ENCODE measurements at regions not wholly inside any gene's neighbourhood (a gene's known extent, or its start where the extent isn't known, plus 50 kb on each side); places are given as distances from the start of the nearest gene placed in this dataset.

DNA sequence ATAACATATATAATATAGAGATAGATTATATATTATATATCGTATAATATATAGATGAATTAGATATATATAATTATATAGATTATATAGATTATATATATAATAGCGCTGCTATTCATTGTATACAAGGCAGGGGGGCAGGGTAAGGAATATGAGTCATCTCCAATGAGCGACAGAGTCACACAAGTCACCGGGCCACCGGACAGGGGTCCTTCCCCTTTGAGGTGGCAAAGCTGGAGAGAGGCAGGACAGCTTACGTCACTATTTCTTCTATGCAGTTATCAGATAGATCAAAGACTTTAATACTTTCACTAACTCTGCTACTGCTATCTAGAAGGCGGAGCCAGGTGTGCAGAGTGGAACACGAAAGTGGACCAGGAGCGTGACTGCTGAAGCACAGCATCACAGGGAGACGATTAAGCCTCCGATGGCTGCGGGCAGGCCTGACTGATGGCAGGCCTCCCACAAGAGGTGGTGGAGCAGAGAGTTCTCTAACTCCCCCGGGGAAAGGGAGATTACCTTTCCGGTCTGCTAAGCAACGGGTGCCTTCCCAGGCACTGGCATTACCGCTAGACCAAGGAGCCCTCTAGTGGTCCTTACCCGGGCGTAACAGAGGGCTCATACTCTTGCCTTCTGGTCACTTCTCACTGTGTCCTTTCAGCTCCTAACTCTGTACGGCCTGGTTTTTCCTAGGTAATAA lies 2154.7 kb downstream of the MRPL39 start:
- DNase-seq (ENCODE audit: low read depth), result no peak

DNA sequence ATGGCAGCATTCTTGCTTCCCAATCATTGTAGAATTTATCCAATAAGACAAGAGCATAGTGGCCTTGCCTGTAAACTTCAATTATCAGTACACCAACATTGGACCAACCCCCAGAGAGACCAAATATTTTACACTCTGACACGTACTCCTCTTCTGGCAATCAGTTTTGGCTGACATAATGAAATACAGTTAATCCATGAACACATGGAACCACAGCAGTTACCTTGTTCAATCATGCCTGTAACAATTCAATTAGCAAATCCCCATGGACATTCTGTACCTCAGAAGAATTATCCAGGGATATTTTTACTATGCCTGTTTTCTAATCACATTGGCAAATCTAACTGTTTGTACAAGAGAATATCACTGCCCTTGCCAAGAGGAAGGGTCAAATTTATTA lies 2162.0 kb downstream of the MRPL39 start:
- no peak for DNase-seq (ENCODE audit: low read depth)

DNA sequence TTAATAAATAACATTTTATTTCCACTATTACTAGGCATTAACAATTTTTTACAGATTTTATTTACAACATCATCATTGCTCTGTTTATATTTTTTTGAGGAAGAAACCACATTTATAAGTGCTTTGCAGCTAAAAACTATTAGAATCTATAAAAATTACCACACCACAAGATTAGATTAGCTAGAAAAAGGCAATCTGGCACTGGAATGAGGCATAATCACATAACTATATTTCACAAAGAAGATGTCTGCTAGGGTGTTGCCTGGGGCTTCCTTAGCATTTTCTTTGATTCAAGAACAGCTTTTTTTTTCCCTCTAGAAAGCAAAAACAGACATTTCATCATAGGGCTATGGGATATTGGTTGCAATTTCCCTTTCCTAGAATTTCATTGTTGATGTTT lies 2169.2 kb downstream of the MRPL39 start:
- DNase-seq (ENCODE audit: low read depth), result no peak

DNA sequence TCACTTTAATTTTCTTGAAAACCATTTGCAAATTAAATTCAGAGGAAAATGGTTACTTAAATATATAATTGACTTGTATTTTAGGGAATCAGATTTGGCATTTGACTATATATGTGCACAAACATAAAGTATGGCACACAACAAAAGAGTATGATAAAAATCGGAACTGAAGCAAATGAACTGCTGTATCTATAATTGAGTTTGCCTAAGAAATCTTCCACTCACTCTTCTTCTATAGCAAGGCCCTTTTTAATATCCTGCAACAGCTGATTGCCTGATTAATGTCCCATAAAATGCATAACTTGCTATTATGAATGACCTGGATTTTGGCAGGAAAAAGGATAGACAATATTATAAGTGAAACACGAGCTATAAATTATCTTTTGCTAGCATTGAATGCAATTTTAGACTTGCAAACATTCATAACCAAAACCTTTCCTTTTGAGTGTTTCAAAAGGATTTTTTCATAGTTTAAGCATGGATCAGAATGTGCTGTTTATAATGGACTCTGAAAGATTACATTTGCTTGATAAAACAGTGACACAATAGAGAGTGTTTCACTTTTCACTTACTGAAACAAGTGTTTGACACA lies 2204.3 kb downstream of the MRPL39 start:
- no peak for DNase-seq (ENCODE audit: low read depth)

DNA sequence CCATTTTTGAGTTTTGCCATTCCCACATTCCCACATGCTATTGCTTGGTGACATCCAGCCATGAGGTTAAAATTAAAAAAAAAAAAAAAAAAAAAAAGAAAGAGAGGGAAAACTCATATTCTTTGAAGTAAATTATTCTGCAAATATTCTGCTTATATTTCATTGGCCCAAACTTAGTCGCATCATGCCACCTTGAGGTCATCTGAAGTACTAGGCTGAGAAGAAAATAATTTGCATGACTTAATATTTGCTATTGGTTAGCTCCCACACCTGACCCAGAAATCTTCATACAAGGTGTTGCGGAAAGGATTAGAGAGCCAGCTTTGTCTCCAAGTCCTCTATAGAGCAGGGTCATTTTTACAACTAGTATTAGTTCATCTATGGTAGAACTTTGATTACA lies 2206.0 kb downstream of the MRPL39 start:
- DNase-seq (ENCODE audit: low read depth), result no peak

DNA sequence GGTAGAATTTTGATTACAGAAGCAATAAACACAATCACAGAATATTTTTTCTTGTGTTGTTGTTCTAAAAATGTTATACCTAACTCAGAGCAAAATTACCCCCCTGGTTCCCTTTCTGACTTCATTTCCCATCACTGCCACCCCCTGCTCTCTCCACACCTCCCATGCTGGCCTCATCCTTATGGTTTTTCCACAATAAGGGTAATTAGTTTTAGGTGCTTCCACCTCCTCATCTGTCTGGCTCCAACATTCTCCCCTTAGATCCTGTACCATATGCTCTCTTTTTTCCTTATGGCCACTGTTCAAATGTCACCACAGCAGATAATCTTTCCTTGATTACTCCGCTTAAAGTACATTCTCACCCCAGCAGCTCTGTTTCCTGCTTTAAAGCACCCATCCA lies 2208.6 kb downstream of the MRPL39 start:
- DNase-seq (ENCODE audit: low read depth), result no peak

DNA sequence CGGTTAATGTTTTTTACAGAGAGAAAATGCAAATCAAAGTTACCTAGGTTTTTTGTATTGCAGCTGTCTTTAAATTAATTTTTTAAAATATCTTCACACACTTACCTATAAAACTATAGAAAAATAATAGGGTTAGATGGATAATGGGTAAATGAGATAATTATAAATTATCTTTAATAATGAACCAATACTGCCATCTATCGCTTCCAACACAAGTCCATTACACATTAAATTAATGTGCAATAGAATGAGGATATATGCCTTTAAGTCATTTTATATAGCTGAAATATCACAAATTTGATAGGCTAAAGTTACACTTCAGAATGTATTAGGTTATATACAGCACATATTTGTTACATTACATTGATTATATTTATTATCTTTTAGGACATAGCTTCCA lies 2212.8 kb downstream of the MRPL39 start:
- DNase-seq (ENCODE audit: low read depth), result no peak

DNA sequence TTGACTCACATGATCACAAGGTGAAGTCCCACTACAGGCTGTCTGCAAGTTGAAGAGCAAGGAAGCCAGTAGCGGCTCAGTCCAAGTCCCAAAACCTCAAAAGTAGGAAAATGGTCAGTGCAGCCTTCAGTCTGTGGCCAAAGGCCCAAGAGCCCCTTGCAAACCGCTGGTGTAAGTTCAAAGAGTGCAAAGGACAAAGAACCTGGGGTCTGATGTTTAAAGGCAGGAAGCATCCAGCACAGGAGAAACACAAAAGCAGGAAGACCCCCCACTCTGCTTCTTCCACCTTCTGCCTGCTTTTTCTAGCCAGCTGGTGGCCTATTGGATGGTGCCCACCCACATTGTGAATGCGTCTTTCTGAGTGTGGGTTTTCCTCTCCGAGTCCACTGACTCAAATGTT lies 2222.6 kb downstream of the MRPL39 start:
- no peak for DNase-seq (ENCODE audit: low read depth)

DNA sequence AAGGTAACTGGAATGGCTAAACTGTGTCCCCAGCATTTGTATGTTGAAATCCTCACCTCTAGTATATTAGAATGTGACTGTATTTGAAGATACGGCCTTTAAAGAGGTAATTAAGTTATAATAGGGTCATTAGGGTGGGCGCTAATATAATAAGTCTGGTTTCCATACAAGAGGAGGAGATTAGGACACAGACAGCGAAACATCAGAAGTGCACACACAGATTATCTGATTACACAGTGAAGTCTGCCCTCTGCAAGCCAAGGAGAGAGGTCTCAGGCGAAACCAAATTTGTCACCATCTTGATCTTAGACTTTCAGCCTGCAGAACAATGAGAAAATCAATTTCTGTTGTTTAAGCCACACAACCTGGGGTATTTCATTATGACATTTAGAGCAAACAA lies 2233.1 kb downstream of the MRPL39 start:
- no peak for DNase-seq (ENCODE audit: low read depth)

DNA sequence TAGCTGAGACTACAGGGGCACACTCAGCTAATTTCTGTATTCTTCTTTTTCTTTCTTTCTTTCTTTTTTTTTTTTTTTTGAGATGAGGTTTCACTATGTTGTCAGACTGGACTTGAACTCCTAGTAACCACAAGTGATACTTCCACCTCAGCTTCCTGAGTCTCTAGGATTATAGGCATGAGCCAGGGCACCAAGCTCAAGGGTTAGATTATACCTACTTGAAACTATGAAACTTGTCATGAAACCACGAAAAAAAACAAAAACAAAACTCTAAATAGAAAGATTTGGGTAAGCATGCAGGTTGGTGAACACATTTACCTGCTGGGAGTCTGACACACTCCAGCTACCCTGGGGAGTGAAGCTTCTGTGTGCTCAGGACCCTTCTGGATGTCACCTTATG lies 2250.4 kb downstream of the MRPL39 start:
- no peak for DNase-seq (ENCODE audit: low read depth)

DNA sequence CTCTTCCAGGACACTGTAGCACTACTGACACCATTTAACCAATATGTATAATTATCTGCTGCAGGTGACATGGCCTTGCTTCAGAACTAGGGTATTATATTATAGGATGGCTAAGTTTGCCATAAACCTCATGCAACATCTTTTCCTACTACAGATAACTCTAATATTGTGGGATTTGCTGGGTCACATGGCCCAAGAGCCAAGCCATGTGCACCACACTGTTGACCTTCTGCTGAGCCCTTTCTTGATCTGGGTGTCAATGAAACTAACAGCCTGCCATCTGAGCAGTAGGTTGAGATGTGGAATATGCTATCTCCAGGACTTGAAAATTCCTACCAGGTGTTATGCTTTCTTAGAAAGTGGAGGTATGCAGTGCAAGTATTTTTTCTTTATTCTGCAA lies 2291.1 kb downstream of the MRPL39 start:
- no peak for DNase-seq (ENCODE audit: low read depth)

DNA sequence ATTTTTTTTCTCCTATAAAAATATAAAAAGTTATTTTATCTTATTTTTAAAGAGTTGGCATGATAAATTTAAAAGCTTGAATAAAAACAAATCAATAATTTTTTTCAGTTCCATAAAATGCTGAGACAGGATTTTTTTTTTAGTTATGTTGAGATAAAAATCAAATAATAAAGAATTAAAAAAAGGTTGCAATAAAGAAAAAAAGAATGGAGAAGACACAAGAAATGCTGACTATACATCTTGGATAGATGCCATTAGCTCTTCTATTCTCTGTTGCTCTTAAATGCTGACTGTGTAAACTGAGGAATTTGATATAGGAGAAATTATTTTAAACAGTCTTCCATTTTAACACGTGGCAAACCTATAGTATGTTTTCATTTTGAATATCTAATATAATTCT lies 2298.5 kb downstream of the MRPL39 start:
- no peak for DNase-seq (ENCODE audit: low read depth)

DNA sequence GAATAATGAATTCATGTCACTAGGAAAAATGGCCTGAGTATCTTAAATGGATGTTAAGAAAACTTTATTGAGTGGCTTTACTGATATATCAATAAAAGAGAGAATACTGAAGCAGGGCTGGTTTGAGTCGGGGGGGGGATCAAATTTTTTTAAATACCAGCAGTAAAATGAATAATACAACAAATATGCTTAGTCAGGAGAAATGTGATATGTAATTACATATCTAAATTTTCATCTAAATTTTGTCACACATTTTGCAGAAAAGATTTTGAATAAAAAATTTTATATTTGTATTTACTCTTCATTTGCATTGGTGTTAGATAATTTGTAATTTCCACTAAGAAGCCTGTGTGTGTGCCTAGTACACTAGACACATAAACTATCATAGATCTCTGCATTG lies 2300.2 kb downstream of the MRPL39 start:
- DNase-seq (ENCODE audit: low read depth), result no peak

DNA sequence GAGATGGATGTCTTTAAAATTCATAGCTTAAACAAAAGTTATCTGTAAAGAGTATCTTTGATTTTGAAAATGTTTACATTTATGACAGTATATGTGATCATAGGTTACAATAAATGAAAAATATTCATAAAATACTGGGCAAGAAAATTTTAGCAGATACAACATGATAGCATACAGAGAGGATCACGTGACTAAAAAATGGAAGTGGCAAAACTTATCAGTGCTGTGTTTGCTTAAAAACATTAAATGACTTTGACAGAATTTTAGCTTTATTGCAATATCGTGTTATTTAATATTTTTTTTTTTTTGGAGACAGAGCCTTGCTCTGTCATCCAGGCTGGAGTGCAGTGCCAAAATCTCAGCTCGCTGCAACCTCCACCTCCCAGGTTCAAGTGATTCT lies 2294.1 kb downstream of the NCAM2 start:
- no peak for DNase-seq (ENCODE audit: low read depth)

DNA sequence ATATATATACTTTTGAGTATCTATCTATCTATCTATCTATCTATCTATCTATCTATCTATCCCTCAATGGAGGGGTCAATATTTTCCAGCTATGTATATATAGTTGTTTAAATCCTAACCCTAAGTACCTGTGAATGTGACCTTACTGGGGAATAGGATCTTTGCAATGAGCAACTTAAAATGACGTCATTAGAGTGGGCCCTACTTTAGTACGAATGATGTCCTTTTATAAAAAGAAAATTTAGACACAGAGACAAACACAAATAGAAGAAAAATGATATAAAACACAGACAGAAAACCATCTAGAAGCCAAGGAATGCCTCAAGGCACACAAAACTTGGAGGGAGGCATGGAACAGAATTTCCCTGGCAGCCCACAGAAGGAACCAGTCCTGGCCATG lies 2283.7 kb downstream of the NCAM2 start:
- no peak for DNase-seq (ENCODE audit: low read depth)

DNA sequence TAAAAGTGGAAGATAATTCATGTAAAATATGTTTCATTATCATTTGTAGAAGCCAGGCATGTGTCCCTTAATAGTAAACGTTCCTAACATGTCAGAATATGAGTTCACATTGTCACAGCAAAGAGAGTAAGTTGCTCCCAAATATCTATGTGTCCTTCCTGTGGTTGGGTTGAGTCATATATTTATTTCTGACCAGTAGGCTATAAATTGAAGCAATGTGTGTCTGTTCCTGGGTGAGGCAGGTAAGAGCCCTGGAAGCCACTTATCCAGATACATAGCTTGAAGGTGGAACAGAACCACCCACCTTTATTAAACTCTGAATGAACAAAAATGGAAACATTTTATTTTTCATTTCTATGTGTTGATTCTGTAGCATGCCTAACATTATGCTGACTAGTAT lies 2251.6 kb downstream of the NCAM2 start:
- DNase-seq (ENCODE audit: low read depth), result no peak

DNA sequence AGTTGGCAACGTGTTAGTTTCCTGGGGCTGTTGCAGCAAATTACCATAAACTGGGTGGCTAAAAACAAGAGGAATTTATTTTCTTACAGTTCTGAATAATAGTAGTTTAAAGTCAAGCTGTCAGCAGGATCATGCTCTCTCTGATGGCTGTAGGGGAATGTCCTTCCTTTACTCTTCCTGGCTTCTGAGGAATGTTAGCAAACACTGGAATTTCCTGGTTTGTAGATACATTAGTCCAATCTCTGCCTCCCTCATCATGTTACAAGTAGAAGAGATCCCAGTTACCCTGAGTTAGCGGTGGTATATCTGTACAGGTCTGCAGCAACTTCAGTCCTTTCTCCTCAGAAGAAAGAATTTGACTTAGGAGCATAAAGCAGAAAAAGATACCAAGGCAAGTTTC lies 2249.1 kb downstream of the NCAM2 start:
- no peak for DNase-seq (ENCODE audit: low read depth)

DNA sequence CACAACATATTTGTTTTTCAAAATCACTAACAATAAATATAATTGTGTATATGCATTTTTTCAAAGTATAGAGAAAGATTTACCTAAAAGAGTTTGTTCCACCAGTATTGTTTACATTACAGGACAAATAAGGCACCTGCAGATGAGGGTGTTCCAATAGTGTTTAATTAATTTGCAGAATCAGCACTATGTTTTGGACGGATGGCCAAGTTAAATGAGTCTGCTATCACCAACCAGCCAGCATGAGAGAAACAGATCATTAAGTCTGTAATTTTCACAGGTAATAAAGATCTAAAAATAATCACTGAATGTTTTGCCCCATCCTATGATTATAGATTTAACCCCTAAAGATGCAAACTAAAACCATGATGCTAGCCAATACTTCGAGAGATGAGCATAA lies 2247.0 kb downstream of the NCAM2 start:
- DNase-seq (ENCODE audit: low read depth), result no peak

DNA sequence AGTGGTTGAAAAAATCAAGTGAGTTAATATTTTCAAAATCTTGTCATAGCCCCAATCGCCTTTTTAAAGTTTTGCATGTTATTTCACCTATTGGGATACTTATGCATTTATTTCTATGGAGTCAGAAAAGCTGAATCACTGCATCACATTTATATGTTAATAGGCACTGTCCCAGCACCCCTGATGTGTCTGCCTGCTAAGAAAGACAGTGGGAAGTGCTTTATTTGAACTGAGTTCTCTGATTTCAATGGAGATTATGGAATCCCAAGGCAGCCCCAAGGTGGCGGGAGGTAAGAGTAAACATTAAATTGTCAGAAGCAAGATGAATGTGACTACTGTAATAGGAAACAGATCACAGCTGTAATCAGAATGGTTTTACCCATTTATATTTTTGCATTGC lies 2225.7 kb downstream of the NCAM2 start:
- no peak for DNase-seq (ENCODE audit: low read depth)

DNA sequence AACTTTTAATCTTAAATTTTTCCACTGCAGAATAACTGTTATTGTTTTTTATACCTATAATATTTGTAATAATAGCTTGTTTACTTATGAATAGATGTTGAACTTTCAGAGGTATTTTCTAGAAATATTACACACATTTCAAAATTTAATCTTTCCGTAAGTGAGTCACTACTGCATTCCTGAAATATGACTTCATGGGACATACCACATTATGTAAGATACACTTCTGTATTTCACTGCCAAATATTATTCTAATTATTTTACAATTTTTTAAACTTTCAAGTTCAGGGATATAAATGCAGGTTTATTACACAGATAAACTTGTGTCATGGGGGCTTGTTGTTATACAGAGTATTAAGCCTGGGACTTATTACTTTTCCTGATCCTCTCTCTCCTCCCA lies 2220.5 kb downstream of the NCAM2 start:
- DNase-seq (ENCODE audit: low read depth), result no peak

DNA sequence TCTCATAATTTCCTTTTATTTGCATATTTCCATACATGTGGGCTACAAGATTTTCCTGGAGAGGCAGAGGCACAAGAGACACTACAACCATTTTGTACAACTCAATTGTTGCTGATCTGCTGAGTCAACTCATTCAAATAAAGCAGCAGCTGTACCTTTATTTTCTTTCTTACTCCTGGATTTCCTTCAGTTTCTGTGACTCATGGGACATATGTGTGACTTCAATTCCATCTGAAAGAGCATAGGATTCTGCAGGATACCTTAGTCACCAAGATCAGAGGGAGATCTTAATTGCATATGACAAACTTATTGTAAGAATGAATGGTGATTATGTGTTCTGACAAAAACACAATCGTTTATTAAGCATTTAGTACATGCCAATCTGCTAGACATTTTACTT lies 2219.4 kb downstream of the NCAM2 start:
- no peak for DNase-seq (ENCODE audit: low read depth)

DNA sequence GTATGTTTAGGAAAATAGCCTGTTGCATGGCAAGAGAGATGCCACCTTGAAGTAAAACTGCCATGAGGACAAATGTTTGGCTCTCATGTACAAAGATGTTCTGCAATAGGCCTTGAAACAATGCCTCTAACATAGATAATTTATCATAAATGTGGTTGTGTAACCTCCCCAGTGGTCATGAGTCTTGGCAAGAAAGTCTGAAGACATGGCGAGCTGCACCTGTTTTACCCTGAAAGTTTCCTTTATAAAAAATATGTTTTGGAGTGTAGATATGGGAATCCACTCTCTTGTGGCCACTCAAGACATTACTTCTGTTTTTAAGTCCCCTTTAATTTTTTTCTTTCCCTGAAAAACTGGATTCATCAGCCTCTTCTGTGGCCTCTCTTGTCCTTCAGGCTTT lies 2217.1 kb downstream of the NCAM2 start:
- no peak for DNase-seq (ENCODE audit: low read depth)

Data from T-helper 22 cell (primary cell).